Fibroblast of lung (primary cell): ENCODE measurements at regions not wholly inside any gene's neighbourhood (a gene's known extent, or its start where the extent isn't known, plus 50 kb on each side); places are given as distances from the start of the nearest gene placed in this dataset.

ENCODE experiments used
- DNase-seq, 2 donors: peaks; one replicate each; pipeline versions ENCODE4 v3.0.0 to v3.0.0-alpha.2; 2010; ENCODE audit warnings: low read depth in 2 of 2
- H2AFZ ChIP-seq: 2 replicates; pipeline ENCODE4 v1.5.1; 2012; ENCODE audit warnings: low read length, control low read depth, inconsistent platforms
- H3K27ac ChIP-seq: 2 replicates; pipeline ENCODE4 v1.5.1; 2011; ENCODE audit warnings: low read length, control low read depth; ENCODE audit not compliant: insufficient read depth
- H3K27me3 ChIP-seq: 2 replicates; pipeline ENCODE4 v1.5.1; 2011; ENCODE audit warnings: mild to moderate bottlenecking, low read length; ENCODE audit not compliant: control insufficient read depth, insufficient read depth
- H3K36me3 ChIP-seq: 2 replicates; pipeline ENCODE4 v1.5.1; 2011; ENCODE audit warnings: low read length; ENCODE audit not compliant: control insufficient read depth, insufficient read depth
- H3K4me1 ChIP-seq: 2 replicates; pipeline ENCODE4 v1.5.1; 2011; ENCODE audit warnings: low read length; ENCODE audit not compliant: control insufficient read depth, insufficient read depth; ENCODE audit errors: extremely low read depth
- H3K4me2 ChIP-seq: 2 replicates; pipeline ENCODE4 v1.5.1; 2011; ENCODE audit warnings: low read length, control low read depth; ENCODE audit not compliant: insufficient read depth; ENCODE audit errors: extremely low read depth
- H3K4me3 ChIP-seq, 4 experiments: fragments of 200-600 bp in 1 of 4; sonication (generic) in 1 of 4; replicated peaks in 1 of 4; 2 replicates each; pipeline ENCODE4 v1.5.1; 2011 to 2016; ENCODE audit warnings: low read length in 4 of 4, low read depth in 3 of 4, mild to moderate bottlenecking in 3 of 4, control low read depth in 2 of 4, inconsistent platforms in 1 of 4, mixed read lengths in 1 of 4; ENCODE audit not compliant: insufficient read depth in 1 of 4; ENCODE audit errors: control extremely low read depth in 1 of 4
- H3K79me2 ChIP-seq: 2 replicates; pipeline ENCODE4 v1.5.1; 2012; ENCODE audit warnings: mild to moderate bottlenecking, low read length, inconsistent platforms; ENCODE audit not compliant: control insufficient read depth, insufficient read depth
- H3K9ac ChIP-seq: 2 replicates; pipeline ENCODE4 v1.5.1; 2011; ENCODE audit warnings: mild to moderate bottlenecking, low read length, control low read depth; ENCODE audit not compliant: insufficient read depth
- H3K9me3 ChIP-seq: 2 replicates; pipeline ENCODE4 v1.5.1; 2012; ENCODE audit warnings: low read depth, low read length; ENCODE audit not compliant: control insufficient read depth, insufficient read depth
- H4K20me1 ChIP-seq: 2 replicates; pipeline ENCODE4 v1.5.1; 2011; ENCODE audit warnings: low read length; ENCODE audit not compliant: control insufficient read depth, insufficient read depth; ENCODE audit errors: extremely low read depth
- CTCF ChIP-seq, 2 donors: IDR thresholded peaks in 1 of 2; conservative IDR thresholded peaks in 1 of 2; 1 replicate in 1 of 2; 2 replicates in 1 of 2; pipeline ENCODE4 v1.5.1; 2011 to 2012; ENCODE audit warnings: low read length in 2 of 2, control low read depth in 1 of 2, inconsistent platforms in 1 of 2, low read depth in 1 of 2, mild to moderate bottlenecking in 1 of 2
- EZH2 ChIP-seq: IDR thresholded peaks from 2 replicates; pipeline ENCODE4 v1.5.1; 2012; ENCODE audit warnings: low read length, control low read depth, mild to moderate bottlenecking; ENCODE audit errors: missing control alignments

GRCh38 chr12:74454109-74454508, 83.5 kb upstream of the ATXN7L3B start:
- Histone ChIP-seq H3K4me3 (no peak overlapping the region), H3K9me3 (no peaks in the 10 kb centered on the region), H3K4me2 (no peak overlapping the region), H3K79me2 (no peaks in the 10 kb centered on the region), H4K20me1 (no peaks in the 10 kb centered on the region), H3K4me1 (no peaks in the 10 kb centered on the region), H2AFZ (no peak overlapping the region), H3K36me3 (no peaks in the 10 kb centered on the region), H3K9ac (no peak overlapping the region), H3K27me3 (no peaks in the 10 kb centered on the region), H3K27ac (no peak overlapping the region)
- no peak for TF ChIP-seq CTCF (conservative IDR thresholded peaks at IDR 0.05 in 1 of 2, IDR thresholded peaks at IDR 0.05 in 1 of 2; ENCODE audit: low read depth in 1 of 2, low read length in 2 of 2)
- no peak for TF ChIP-seq EZH2
- no peak for DNase-seq

- TF ChIP-seq EZH2 (no peak), CTCF (conservative IDR thresholded peaks at IDR 0.05 in 1 of 2, IDR thresholded peaks at IDR 0.05 in 1 of 2; ENCODE audit: low read depth in 1 of 2, low read length in 2 of 2) (no peak)
- Histone ChIP-seq H3K4me3 (no peak overlapping the region), H3K9me3 (no peaks in the 10 kb centered on the region), H3K4me2 (no peak overlapping the region), H3K79me2 (no peaks in the 10 kb centered on the region), H3K9ac (no peak overlapping the region), H3K36me3 (no peaks in the 10 kb centered on the region), H3K27ac (no peak overlapping the region), H3K4me1 (no peaks in the 10 kb centered on the region), H3K27me3 (no peaks in the 10 kb centered on the region), H4K20me1 (no peaks in the 10 kb centered on the region), H2AFZ (no peak overlapping the region)
- no peak for DNase-seq
Measured at GRCh38 chr12:74455429-74455828, 82.2 kb upstream of the ATXN7L3B start.

DNA sequence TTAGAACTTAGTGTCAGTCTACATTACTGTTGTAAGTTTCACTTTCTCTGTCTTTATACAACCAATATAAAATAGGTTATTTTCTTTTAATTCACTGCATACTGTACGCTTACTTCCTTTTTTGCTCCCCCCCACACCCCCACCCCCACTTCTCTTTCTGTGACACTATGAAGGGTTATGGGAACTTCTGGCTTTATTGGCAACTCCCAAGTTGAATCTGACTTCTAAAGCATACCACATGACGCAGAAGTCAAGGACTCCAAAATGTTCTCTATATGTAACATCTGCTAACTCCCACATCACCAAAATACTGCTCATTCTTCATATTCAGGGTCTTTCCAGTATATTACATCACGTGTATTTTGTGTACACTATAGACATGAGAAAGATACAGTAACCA, 81.2 kb upstream of the ATXN7L3B start:
- H3K36me3 ChIP-seq, result no peaks in the 10 kb centered on the region
- H3K4me3 ChIP-seq, result no peak overlapping the region
- no peaks in the 10 kb centered on the region for H4K20me1 ChIP-seq
- H3K79me2 ChIP-seq, result no peaks in the 10 kb centered on the region
- H2AFZ ChIP-seq, result no peak overlapping the region
- H3K9ac ChIP-seq, result no peak overlapping the region
- H3K4me1 ChIP-seq, result no peaks in the 10 kb centered on the region
- H3K4me2 ChIP-seq, result no peak overlapping the region
- H3K9me3 ChIP-seq, result no peaks in the 10 kb centered on the region
- H3K27ac ChIP-seq, result no peak overlapping the region
- no peak for DNase-seq
- TF ChIP-seq EZH2 (no peak), CTCF (conservative IDR thresholded peaks at IDR 0.05 in 1 of 2, IDR thresholded peaks at IDR 0.05 in 1 of 2; ENCODE audit: low read depth in 1 of 2, low read length in 2 of 2) (no peak)
- no peaks in the 10 kb centered on the region for H3K27me3 ChIP-seq
